ENCODE measurements at regions not wholly inside any gene's neighbourhood (a gene's known extent, or its start where the extent isn't known, plus 50 kb on each side); places are given as distances from the start of the nearest gene placed in this dataset.
"Not testable (repeated sequence)": the region's sequence is repeated elsewhere in the genome, so short reads cannot be mapped to it uniquely, and the experiment has no call there.

GRCh38 chr7:149600669-149601330, 103.2 kb upstream of the ZNF746 start:
- not testable (repeated sequence) for DNase-seq

DNA sequence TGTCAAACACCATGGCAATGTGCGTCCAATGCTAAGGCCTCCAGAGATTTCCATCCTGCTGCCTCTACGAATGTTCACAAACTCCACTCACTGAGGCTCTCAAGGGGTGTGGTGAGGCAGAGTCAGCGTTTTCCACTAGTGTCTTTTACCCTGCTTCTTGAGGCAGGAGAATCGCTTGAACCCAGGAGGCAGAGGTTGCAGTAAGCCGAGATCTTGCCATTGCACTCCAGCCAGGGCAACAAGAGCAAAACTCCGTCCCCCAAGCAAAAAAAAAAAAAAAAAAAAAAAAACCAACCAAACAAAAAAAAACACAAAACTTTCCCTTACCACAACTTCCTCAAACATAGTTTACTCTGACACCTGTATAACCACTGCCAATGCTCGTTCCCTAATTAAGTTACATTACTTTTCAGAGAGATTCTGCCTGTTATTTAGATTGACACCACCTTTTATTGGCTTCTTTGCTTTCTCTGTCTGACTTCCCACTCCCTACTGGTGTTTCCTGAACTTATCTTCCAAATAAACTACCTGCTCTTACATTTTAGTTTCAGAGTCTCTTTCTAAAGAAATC, 102.1 kb upstream of the ZNF746 start:
- DNase-seq = no peak

DNA sequence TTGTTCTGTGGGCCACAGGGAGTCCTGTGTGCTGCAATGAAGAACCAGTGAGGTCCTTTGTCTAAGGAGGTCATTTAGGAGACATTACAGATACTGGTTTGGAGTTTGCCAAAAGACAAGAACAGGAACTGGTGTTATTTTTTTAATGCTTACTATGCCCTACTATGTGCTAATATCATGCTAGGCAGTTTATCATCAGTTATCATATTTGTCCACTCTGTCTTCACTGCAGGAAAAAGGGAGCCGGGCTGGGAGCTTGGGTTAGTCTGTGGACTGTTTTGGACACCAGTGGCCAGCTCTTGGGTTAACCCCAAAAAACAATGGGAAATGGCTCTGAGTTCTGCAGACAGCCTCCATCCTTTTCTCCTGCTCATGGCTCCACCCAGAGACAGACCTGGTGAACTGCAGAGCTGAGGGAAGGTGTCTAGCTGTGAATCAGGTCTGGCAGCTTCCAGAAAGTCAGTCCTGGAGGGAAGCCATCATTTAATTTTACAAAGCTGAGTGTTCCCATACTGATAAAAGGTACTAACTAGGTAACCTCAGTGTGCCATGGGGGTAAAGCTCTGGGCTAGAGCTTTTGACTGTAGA, 101.2 kb upstream of the ZNF746 start:
- DNase-seq = no peak

- DNase-seq = not testable (repeated sequence)
Measured at GRCh38 chr7:149597789-149598188, 100.2 kb upstream of the ZNF746 start.

DNA sequence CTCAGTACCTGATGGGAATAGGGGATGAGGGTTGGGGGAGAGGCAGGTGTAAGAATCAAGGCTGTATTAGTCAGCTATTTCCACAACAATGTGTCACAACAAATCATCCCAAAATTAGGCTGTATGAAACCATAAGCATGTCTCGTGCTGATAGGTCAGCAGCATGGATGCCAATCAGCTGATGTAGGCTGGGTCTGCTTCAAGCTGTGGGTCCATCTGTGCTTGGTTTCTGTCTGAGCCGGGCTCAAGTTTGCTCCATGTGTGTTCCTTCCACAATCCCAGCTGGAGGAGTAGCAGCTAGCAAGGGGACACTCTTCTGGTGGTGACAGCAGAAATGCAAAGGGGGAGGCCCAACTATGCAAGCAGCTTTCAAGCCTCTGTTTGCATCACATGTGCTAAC, 97.9 kb upstream of the ZNF746 start:
- no peak for DNase-seq

DNA sequence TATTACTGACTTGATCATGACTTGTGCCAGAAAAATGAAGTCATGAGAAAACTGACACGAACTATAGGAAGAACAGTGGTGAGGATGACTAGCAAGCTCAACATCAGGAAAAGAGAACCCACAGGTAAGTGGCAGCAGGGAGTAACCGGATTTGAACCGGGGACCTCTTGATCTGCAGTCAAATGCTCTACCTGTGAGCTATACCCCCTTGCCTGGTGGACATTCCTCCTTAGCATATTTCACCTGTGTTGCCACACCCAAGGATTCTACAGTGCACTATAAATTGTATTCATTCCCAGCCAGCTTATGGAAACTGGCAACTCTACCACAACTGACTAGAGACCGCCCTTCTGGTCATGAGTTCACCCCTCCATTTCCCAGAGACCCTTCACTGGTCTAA, 97.5 kb upstream of the ZNF746 start:
- no peak for DNase-seq

DNA sequence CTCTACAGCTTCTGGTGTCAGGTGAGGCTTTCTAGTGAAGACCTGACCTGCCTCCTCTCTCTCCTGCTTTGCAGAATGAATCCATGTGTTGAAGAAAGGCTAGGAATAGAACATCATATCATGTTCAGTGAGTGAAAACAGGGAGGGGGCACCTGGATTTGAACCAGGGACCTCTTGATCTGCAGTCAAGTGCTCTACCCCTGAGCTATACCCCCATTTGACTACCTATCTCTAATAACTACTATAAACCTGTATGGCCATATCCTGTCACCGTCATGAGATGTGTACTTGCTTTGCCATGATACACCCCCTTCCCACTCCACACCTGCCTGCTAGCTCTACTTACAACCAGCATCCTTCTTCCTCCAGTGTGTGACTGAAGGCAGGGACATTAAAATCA, 91.3 kb upstream of the ZNF746 start:
- no peak for DNase-seq

DNA sequence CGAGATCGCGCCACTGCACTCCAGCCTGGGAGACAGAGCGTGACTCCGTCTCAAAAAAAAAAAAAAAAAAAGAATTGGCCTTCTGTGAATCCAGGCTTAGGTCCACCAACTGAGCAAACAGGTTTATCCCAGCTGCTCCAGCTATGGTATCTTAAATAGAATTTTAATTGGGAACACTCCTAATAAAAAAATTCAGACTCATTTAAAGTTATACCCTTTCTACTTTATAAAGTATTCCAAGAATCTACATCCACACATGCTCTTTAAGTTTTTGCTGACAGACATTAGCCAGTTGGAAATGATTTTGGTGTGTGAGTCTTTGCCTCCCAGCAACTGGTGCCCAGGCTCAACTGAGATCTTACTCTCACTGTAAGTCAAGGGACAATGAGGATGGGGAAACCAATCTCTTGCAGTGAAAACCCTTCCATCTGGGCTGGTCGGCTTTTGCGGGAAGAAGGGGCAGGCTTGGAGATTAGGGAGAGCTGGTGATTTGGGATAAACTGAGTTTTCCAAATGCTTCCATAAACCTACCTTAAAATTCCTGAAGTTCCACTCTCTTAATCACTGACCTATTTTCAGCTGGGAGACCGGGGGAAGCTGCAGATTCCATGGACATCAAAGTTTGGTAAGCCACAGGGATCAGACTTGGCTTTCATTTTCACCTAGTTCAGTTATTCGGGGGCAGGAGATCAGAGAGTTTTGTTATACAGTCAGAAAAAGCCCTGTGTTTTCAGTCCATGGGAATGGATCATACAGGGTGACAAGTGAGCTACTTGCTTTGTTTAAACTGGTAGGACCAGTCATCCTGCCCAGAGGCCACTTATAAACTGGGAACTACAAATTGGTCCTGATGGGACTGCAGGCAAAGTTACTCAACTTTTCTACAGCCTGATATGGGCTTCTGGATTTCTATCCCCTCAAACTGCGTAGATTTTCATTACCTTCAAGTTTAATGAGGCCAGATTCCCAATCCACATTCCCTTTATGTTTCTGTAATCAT, 89.3 kb upstream of the ZNF746 start:
- no peak for DNase-seq

DNA sequence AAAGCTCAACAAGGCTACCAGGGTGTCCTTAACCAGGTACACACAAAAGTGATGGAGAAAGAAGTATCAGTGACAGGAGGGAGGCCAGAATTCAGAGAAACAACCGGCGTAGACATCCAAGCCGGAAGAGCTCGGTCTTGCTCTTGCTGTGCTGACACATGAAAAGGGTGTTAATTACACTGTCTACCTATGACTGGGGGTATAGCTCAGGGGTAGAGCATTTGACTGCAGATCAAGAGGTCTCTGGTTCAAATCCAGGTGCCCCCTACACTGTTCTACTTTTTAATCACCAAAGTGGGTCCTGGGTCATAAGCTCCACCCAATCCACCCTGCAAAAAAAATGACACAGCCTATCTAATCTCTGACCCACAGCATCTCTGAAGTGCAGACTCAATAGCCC, 86.9 kb upstream of the ZNF746 start:
- no peak for DNase-seq

DNA sequence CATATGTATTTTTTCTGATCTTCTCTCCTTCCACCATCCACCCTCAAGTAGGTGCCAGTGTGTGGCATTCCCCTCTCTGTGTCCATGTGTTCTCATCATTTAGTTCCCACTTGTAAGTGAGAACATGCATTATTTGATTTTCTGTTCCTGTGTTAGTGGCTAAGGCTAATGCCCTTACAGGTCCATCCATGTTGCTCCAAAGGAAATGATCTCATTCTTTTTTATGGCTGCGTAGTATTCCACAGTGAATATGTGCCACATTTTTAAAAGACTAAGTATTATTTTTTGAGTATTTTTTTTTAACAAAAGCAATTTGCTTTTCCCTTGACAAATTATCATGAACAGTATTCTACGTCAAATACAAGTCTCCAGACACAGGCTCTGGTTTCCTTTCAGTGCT, 86.4 kb upstream of the ZNF746 start:
- DNase-seq = no peak

- DNase-seq = no peak
Measured at GRCh38 chr7:149580328-149580727, 82.7 kb upstream of the ZNF746 start.

GRCh38 chr7:149579365-149579764, 81.8 kb upstream of the ZNF746 start:
- DNase-seq = not testable (repeated sequence)

- DNase-seq = not testable (repeated sequence)
Measured at GRCh38 chr7:149574428-149574827, 76.8 kb upstream of the ZNF746 start.

GRCh38 chr7:149573519-149573918, 75.9 kb upstream of the ZNF746 start:
- DNase-seq = no peak

- DNase-seq = not testable (repeated sequence)
Measured at GRCh38 chr7:149572920-149573319, 75.3 kb upstream of the ZNF746 start.

DNA sequence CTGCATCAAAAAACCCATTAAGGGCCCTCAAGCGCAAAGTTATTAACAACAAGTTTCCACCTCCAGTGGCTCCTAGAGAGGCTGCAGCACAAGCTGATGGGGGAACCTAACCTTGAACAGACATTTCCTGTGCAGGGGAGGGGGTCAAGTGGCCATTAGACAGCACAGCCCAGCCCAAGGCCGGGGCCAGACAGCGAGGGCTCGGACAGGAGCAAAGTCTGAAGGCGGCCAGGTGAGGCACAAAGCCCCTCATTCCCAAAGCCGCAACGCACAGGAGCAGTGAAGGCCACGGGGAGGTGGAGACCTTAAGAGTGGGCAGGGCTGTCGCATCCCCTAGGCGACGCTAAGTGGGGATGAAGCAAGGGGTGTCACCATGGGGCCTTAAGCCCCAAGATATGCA, 73.2 kb upstream of the ZNF746 start:
- DNase-seq = no peak

GRCh38 chr7:149569726-149570422, 72.3 kb upstream of the ZNF746 start:
- no peak for DNase-seq

- DNase-seq = no peak
Measured at GRCh38 chr7:149569025-149569725, 71.6 kb upstream of the ZNF746 start.

DNA sequence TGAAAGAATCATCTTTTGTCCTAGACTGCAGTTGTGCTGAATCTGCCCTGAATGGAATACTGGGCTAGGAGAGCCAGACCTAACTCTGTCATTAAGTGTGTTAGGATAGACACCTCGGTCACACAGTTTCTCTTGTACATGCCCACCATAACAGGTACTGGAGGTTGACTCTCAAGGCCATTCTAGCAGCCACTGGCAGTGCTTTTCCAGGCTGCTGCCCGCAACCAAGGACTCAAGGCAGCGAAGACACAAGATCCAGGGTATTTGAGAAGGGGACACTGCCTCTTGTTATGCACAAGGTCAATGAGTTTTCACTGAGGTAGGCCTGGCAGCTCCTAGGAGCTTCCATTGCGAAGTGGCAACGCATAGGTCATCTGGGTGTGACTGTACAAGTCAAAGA, 70.6 kb upstream of the ZNF746 start:
- DNase-seq = no peak

GRCh38 chr7:149566103-149566502, 68.5 kb upstream of the ZNF746 start:
- no peak for DNase-seq

GRCh38 chr7:149565096-149565382, 67.4 kb upstream of the ZNF746 start:
- DNase-seq = no peak

DNA sequence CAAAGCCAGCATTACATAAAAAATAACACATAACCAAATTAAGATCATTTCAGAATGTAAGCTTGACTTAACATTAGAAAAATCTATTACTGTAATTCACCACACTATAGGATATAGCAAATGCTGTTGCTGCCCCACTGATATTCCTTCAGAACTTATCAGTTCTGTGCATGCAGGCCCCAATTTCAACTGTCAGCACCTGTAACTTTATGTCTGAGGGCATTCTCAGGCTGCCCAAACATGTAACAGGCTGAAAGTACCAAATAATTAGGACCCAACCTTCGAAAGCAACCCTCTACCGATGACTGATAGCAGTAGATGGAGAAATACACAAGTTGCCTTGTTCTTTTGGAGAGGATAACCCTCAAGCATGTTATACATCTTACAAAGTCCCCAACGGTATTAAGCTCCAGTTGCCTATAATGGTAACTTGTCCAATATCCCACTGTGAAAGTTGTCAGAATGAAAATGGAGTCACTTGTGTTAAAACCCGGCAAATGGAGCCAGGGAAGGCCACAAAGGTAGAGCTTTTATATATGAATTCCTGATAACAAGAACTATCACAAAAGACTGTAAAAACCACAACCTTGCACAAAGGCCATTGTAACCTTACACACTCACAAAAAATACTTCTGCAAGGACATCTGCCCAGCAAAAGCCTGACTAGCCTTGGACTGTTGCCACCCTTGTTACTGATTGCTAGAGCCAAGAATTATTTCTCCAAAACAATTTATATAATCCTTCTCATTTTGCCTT, 66.9 kb upstream of the ZNF746 start:
- DNase-seq = no peak
